Suprapubic skin (tissue), 4 donors: ENCODE measurements at regions not wholly inside any gene's neighbourhood (a gene's known extent, or its start where the extent isn't known, plus 50 kb on each side); places are given as distances from the start of the nearest gene placed in this dataset.

Experiments
- CTCF ChIP-seq, 2 donors: fragments of 200-600 bp in 1 of 2; fragments of 450-650 bp in 1 of 2; sonication (generic) in 1 of 2; IDR thresholded peaks; one replicate each; pipeline ENCODE4 v1.5.1; 2016 to 2019; ENCODE audit warnings: antibody characterized with exemption in 2 of 2, mild to moderate bottlenecking in 1 of 2, moderate library complexity in 1 of 2
- EP300 ChIP-seq: sonication (generic); formaldehyde crosslinking; IDR thresholded peaks from one replicate; pipeline ENCODE4 v1.6.1; 2017; ENCODE audit warnings: antibody characterized with exemption
- POLR2A ChIP-seq, 2 donors: fragments of 450-650 bp; IDR thresholded peaks; one replicate each; pipeline ENCODE4 v1.6.1; 2017; ENCODE audit warnings: antibody characterized with exemption in 2 of 2, mild to moderate bottlenecking in 2 of 2, moderate library complexity in 2 of 2
- POLR2AphosphoS5 ChIP-seq, 3 donors: sonication (generic); formaldehyde crosslinking; IDR thresholded peaks; one replicate each; pipeline ENCODE4 v1.6.1; 2017; ENCODE audit warnings: antibody characterized with exemption in 3 of 3

GRCh38 chr9:24901319-24901718, 355.6 kb upstream of the IZUMO3 start:
- TF ChIP-seq CTCF (IDR thresholded peaks at IDR 0.05), result no peak
- TF ChIP-seq POLR2AphosphoS5 (IDR thresholded peaks at IDR 0.05), result no peak
- no peak for TF ChIP-seq EP300
- TF ChIP-seq POLR2A (IDR thresholded peaks at IDR 0.05), result no peak
